Fibroblast of lung (primary cell): ENCODE measurements at regions not wholly inside any gene's neighbourhood (a gene's known extent, or its start where the extent isn't known, plus 50 kb on each side); places are given as distances from the start of the nearest gene placed in this dataset.

Experiments
- DNase-seq, 2 donors: peaks; one replicate each; pipeline versions ENCODE4 v3.0.0 to v3.0.0-alpha.2; 2010; ENCODE audit warnings: low read depth in 2 of 2
- H2AFZ ChIP-seq: 2 replicates; pipeline ENCODE4 v1.5.1; 2012; ENCODE audit warnings: low read length, control low read depth, inconsistent platforms
- H3K27ac ChIP-seq: 2 replicates; pipeline ENCODE4 v1.5.1; 2011; ENCODE audit warnings: low read length, control low read depth; ENCODE audit not compliant: insufficient read depth
- H3K27me3 ChIP-seq: 2 replicates; pipeline ENCODE4 v1.5.1; 2011; ENCODE audit warnings: mild to moderate bottlenecking, low read length; ENCODE audit not compliant: control insufficient read depth, insufficient read depth
- H3K36me3 ChIP-seq: 2 replicates; pipeline ENCODE4 v1.5.1; 2011; ENCODE audit warnings: low read length; ENCODE audit not compliant: control insufficient read depth, insufficient read depth
- H3K4me1 ChIP-seq: 2 replicates; pipeline ENCODE4 v1.5.1; 2011; ENCODE audit warnings: low read length; ENCODE audit not compliant: control insufficient read depth, insufficient read depth; ENCODE audit errors: extremely low read depth
- H3K4me2 ChIP-seq: 2 replicates; pipeline ENCODE4 v1.5.1; 2011; ENCODE audit warnings: low read length, control low read depth; ENCODE audit not compliant: insufficient read depth; ENCODE audit errors: extremely low read depth
- H3K4me3 ChIP-seq, 4 experiments: fragments of 200-600 bp in 1 of 4; sonication (generic) in 1 of 4; replicated peaks in 1 of 4; 2 replicates each; pipeline ENCODE4 v1.5.1; 2011 to 2016; ENCODE audit warnings: low read length in 4 of 4, low read depth in 3 of 4, mild to moderate bottlenecking in 3 of 4, control low read depth in 2 of 4, inconsistent platforms in 1 of 4, mixed read lengths in 1 of 4; ENCODE audit not compliant: insufficient read depth in 1 of 4; ENCODE audit errors: control extremely low read depth in 1 of 4
- H3K79me2 ChIP-seq: 2 replicates; pipeline ENCODE4 v1.5.1; 2012; ENCODE audit warnings: mild to moderate bottlenecking, low read length, inconsistent platforms; ENCODE audit not compliant: control insufficient read depth, insufficient read depth
- H3K9ac ChIP-seq: 2 replicates; pipeline ENCODE4 v1.5.1; 2011; ENCODE audit warnings: mild to moderate bottlenecking, low read length, control low read depth; ENCODE audit not compliant: insufficient read depth
- H3K9me3 ChIP-seq: 2 replicates; pipeline ENCODE4 v1.5.1; 2012; ENCODE audit warnings: low read depth, low read length; ENCODE audit not compliant: control insufficient read depth, insufficient read depth
- H4K20me1 ChIP-seq: 2 replicates; pipeline ENCODE4 v1.5.1; 2011; ENCODE audit warnings: low read length; ENCODE audit not compliant: control insufficient read depth, insufficient read depth; ENCODE audit errors: extremely low read depth
- CTCF ChIP-seq, 2 donors: IDR thresholded peaks in 1 of 2; conservative IDR thresholded peaks in 1 of 2; 1 replicate in 1 of 2; 2 replicates in 1 of 2; pipeline ENCODE4 v1.5.1; 2011 to 2012; ENCODE audit warnings: low read length in 2 of 2, control low read depth in 1 of 2, inconsistent platforms in 1 of 2, low read depth in 1 of 2, mild to moderate bottlenecking in 1 of 2
- EZH2 ChIP-seq: IDR thresholded peaks from 2 replicates; pipeline ENCODE4 v1.5.1; 2012; ENCODE audit warnings: low read length, control low read depth, mild to moderate bottlenecking; ENCODE audit errors: missing control alignments

- Histone ChIP-seq H3K27me3 (no peaks in the 10 kb centered on the region), H3K9me3 (no peaks in the 10 kb centered on the region), H2AFZ (no peak overlapping the region), H3K4me2 (no peak overlapping the region), H3K4me3 (no peak overlapping the region), H3K9ac (no peak overlapping the region), H3K79me2 (no peaks in the 10 kb centered on the region), H4K20me1 (no peaks in the 10 kb centered on the region), H3K27ac (no peak overlapping the region), H3K36me3 (no peaks in the 10 kb centered on the region), H3K4me1 (no peaks in the 10 kb centered on the region)
- peak in 1 of 2 donors; percentile 8 for DNase-seq
- TF ChIP-seq EZH2 (no peak), CTCF (conservative IDR thresholded peaks at IDR 0.05 in 1 of 2, IDR thresholded peaks at IDR 0.05 in 1 of 2; ENCODE audit: low read depth in 1 of 2, low read length in 2 of 2) (no peak)
These were observed 216.3 kb downstream of the CETN3 start for GRCh38 chr5:90193185-90193822.

GRCh38 chr5:90191352-90192045, 218.1 kb downstream of the CETN3 start:
- Histone ChIP-seq H3K27me3 (no peaks in the 10 kb centered on the region), H3K4me3 (no peak overlapping the region), H3K79me2 (no peaks in the 10 kb centered on the region), H3K36me3 (no peaks in the 10 kb centered on the region), H3K4me2 (no peak overlapping the region), H2AFZ (no peak overlapping the region), H4K20me1 (no peaks in the 10 kb centered on the region), H3K27ac (no peak overlapping the region), H3K4me1 (no peaks in the 10 kb centered on the region), H3K9ac (no peak overlapping the region), H3K9me3 (no peaks in the 10 kb centered on the region)
- DNase-seq, result no peak
- no peak for TF ChIP-seq CTCF (conservative IDR thresholded peaks at IDR 0.05 in 1 of 2, IDR thresholded peaks at IDR 0.05 in 1 of 2; ENCODE audit: low read depth in 1 of 2, low read length in 2 of 2)
- TF ChIP-seq EZH2, result no peak

GRCh38 chr5:90185897-90186468, 223.6 kb downstream of the CETN3 start:
- H3K9ac ChIP-seq, result no peak overlapping the region
- H3K4me1 ChIP-seq, result no peaks in the 10 kb centered on the region
- no peak overlapping the region for H3K4me3 ChIP-seq
- no peaks in the 10 kb centered on the region for H3K9me3 ChIP-seq
- TF ChIP-seq EZH2, result no peak
- no peak for TF ChIP-seq CTCF (conservative IDR thresholded peaks at IDR 0.05 in 1 of 2, IDR thresholded peaks at IDR 0.05 in 1 of 2; ENCODE audit: low read depth in 1 of 2, low read length in 2 of 2)
- H2AFZ ChIP-seq, result no peak overlapping the region
- H4K20me1 ChIP-seq, result no peaks in the 10 kb centered on the region
- no peak overlapping the region for H3K27ac ChIP-seq
- no peak overlapping the region for H3K4me2 ChIP-seq
- DNase-seq, result no peak
- H3K79me2 ChIP-seq, result no peaks in the 10 kb centered on the region
- H3K27me3 ChIP-seq, result no peaks in the 10 kb centered on the region
- no peaks in the 10 kb centered on the region for H3K36me3 ChIP-seq
